Nephron progenitor cell (in vitro differentiated cells): ENCODE measurements at regions not wholly inside any gene's neighbourhood (a gene's known extent, or its start where the extent isn't known, plus 50 kb on each side); places are given as distances from the start of the nearest gene placed in this dataset.

Experiments used
- DNase-seq: peaks from one replicate; pipeline ENCODE4 v3.0.0; 2021
- H3K27ac Mint-ChIP-seq: 2 replicates; pipeline ENCODE4 v1.8.0; 2021; ENCODE audit warnings: mild to moderate bottlenecking, moderate library complexity, mixed read lengths
- H3K27me3 Mint-ChIP-seq: 2 replicates; pipeline ENCODE4 v1.8.0; 2021; ENCODE audit warnings: mild to moderate bottlenecking, low read depth, mixed read lengths; ENCODE audit not compliant: poor library complexity
- H3K36me3 Mint-ChIP-seq: 2 replicates; pipeline ENCODE4 v1.8.0; 2021; ENCODE audit warnings: low read depth, mixed read lengths
- H3K4me1 Mint-ChIP-seq: 2 replicates; pipeline ENCODE4 v1.8.0; 2021; ENCODE audit warnings: mixed read lengths
- H3K4me3 Mint-ChIP-seq: 2 replicates; pipeline ENCODE4 v1.8.0; 2021; ENCODE audit warnings: mild to moderate bottlenecking, moderate library complexity, mixed read lengths
- H3K9me3 Mint-ChIP-seq: 2 replicates; pipeline ENCODE4 v1.8.0; 2021; ENCODE audit warnings: mild to moderate bottlenecking, moderate library complexity, mixed read lengths
- TF ChIP-seq, protein P1 (sequence below): fragments of 200-600 bp; sonication (generic); IDR thresholded peaks from 2 replicates; pipeline ENCODE4 v1.5.0; 2021; ENCODE audit warnings: antibody characterized with exemption

DNA sequence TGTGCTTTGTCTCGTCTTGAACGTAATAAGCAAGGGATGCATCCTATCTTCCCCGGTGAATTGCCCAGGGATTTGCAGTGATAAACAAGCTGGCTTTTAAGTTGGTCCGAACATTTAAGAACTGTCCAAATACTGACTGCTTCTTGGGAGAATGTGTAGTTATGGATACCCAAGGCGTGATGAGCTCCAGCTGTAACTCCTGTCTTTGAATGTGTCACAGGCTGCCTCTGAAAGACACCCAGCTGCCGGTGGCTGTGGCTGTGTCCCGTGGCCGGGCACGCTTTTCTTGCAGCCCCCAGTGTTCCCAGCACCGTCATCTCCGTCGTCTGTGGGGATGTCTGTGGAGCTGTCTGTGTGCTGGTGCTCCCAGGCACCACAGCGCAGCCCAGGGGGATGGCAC, 118.1 kb downstream of the GLRX3 start:
- Mint-ChIP-seq H3K27ac (no peak overlapping the region), H3K27me3 (peaks cover 13% of the 10 kb centered on the region), H3K36me3 (no peaks in the 10 kb centered on the region), H3K4me3 (no peak overlapping the region), H3K9me3 (peaks cover 51% of the 10 kb centered on the region), H3K4me1 (no peaks in the 10 kb centered on the region)
- DNase-seq: no peak
- TF ChIP-seq, protein P1, sequence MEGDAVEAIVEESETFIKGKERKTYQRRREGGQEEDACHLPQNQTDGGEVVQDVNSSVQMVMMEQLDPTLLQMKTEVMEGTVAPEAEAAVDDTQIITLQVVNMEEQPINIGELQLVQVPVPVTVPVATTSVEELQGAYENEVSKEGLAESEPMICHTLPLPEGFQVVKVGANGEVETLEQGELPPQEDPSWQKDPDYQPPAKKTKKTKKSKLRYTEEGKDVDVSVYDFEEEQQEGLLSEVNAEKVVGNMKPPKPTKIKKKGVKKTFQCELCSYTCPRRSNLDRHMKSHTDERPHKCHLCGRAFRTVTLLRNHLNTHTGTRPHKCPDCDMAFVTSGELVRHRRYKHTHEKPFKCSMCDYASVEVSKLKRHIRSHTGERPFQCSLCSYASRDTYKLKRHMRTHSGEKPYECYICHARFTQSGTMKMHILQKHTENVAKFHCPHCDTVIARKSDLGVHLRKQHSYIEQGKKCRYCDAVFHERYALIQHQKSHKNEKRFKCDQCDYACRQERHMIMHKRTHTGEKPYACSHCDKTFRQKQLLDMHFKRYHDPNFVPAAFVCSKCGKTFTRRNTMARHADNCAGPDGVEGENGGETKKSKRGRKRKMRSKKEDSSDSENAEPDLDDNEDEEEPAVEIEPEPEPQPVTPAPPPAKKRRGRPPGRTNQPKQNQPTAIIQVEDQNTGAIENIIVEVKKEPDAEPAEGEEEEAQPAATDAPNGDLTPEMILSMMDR: no peak

- H3K4me3 Mint-ChIP-seq: no peak overlapping the region
- no peak overlapping the region for H3K27ac Mint-ChIP-seq
- no peaks in the 10 kb centered on the region for H3K4me1 Mint-ChIP-seq
- no peak for DNase-seq
- H3K36me3 Mint-ChIP-seq: no peaks in the 10 kb centered on the region
- peaks cover 13% of the 10 kb centered on the region for H3K27me3 Mint-ChIP-seq
- peaks cover 51% of the 10 kb centered on the region for H3K9me3 Mint-ChIP-seq
- TF ChIP-seq, protein P1: no peak
These were observed 118.5 kb downstream of the GLRX3 start for GRCh38 chr10:130254662-130255061.

- TF ChIP-seq, protein P1: no peak
- peaks cover 14% of the 10 kb centered on the region for H3K27me3 Mint-ChIP-seq
- peaks cover 56% of the 10 kb centered on the region for H3K9me3 Mint-ChIP-seq
- no peaks in the 10 kb centered on the region for H3K4me1 Mint-ChIP-seq
- DNase-seq: no peak
- no peaks in the 10 kb centered on the region for H3K36me3 Mint-ChIP-seq
- H3K4me3 Mint-ChIP-seq: no peak overlapping the region
- H3K27ac Mint-ChIP-seq: no peak overlapping the region
These were observed 119.6 kb downstream of the GLRX3 start for GRCh38 chr10:130255777-130256176.

DNA sequence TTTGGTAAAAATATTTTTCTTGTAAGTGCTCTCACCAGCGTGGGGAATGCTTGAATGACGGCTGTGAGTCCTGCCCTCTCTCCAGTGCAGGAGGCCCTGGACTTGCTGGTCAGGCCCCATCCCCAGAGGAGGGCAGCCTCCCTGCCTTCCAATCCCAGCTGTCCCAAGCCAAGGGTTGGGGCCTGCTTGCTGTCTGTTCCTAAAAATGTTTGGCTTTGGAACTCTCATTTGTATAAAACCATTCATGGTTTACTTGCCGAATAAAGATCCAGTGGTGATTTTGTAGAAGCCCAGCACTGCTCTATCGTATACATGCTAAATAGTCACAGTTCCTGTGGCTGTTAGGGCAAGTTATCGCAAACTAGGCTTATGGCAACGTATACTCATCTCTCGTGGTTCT, 121.7 kb downstream of the GLRX3 start:
- DNase-seq: no peak
- no peak overlapping the region for H3K27ac Mint-ChIP-seq
- TF ChIP-seq, protein P1: no peak
- H3K4me3 Mint-ChIP-seq: no peak overlapping the region
- H3K4me1 Mint-ChIP-seq: no peaks in the 10 kb centered on the region
- H3K27me3 Mint-ChIP-seq: peaks cover 14% of the 10 kb centered on the region
- peaks cover 63% of the 10 kb centered on the region for H3K9me3 Mint-ChIP-seq
- no peaks in the 10 kb centered on the region for H3K36me3 Mint-ChIP-seq

DNA sequence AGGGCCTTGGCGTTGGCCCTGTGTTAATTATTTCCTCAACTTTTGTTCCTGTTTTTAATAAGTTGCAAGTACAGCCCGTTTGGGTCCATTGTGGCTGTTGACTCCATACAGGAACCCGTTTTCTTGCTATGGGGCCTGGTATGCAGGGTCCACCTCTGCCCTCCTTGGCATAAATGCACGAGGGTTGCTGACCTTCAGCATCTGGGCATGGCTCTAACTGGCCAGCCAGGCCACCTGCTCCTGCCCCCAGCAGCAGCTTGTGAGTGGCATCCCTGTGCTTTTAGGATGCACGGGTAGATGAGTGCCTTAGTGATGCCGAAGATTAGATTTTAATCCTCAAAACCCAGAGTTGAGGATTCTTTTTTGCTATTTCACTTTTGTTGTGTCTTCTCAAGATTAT, 123.2 kb downstream of the GLRX3 start:
- Mint-ChIP-seq H3K27ac (no peak overlapping the region), H3K9me3 (peaks cover 69% of the 10 kb centered on the region)
- TF ChIP-seq, protein P1: no peak

DNA sequence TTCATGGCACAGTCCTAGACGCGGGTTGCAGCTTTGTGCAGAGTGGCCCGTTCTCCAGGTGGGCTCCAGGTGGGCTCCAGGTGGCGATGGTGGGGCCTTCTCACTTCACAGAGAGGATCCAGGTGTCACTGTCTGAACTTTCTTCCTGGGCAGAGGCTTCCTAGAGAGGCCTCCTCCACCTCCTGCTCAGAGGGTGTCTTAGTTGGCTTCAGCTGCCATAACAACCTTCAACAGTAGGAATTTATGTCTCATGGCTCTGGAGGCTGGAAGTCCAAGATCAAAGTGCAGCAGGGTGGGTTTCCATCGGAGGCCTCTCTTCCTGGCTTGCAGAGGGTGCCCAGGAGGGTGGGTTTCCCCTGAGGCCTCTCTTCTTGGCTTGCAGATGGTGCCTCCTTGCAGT, 125.1 kb downstream of the GLRX3 start:
- TF ChIP-seq, protein P1: no peak
- H3K27ac Mint-ChIP-seq: no peak overlapping the region
- H3K4me3 Mint-ChIP-seq: no peak overlapping the region
- H3K9me3 Mint-ChIP-seq: peaks cover 83% of the 10 kb centered on the region
- peaks cover 10% of the 10 kb centered on the region for H3K27me3 Mint-ChIP-seq
- peaks cover 5% of the 10 kb centered on the region for H3K36me3 Mint-ChIP-seq
- no peaks in the 10 kb centered on the region for H3K4me1 Mint-ChIP-seq
- DNase-seq: no peak

More for the DNA sequence above, 123.2 kb downstream of the GLRX3 start:
- Mint-ChIP-seq H3K4me1 (no peaks in the 10 kb centered on the region), H3K4me3 (no peak overlapping the region), H3K27me3 (peaks cover 13% of the 10 kb centered on the region), H3K36me3 (peaks cover 5% of the 10 kb centered on the region)
- DNase-seq: no peak
